ENCODE measurements at regions not wholly inside any gene's neighbourhood (a gene's known extent, or its start where the extent isn't known, plus 50 kb on each side); places are given as distances from the start of the nearest gene placed in this dataset.

- TF ChIP-seq CTCF (IDR thresholded peaks at IDR 0.05) = no peak
- TF ChIP-seq POLR2A (IDR thresholded peaks at IDR 0.05) = no peak
These were observed 439.3 kb downstream of the NPHP4 start for GRCh38 chr1:5552787-5553484.
